Mesenchymal stem cell (in vitro differentiated cells and primary cell): ENCODE measurements at regions not wholly inside any gene's neighbourhood (a gene's known extent, or its start where the extent isn't known, plus 50 kb on each side); places are given as distances from the start of the nearest gene placed in this dataset.

Source experiments
- DNase-seq: peaks from one replicate; pipeline ENCODE4 v3.0.0-alpha.2; 2013
- H2AFZ ChIP-seq: one replicate; pipeline ENCODE4 v1.6.1; 2013; ENCODE audit warnings: low read depth, mild to moderate bottlenecking, control low read depth, inconsistent platforms, low read length, moderate library complexity
- H2AK5ac ChIP-seq: 2 replicates; pipeline ENCODE4 v1.6.1; 2013; ENCODE audit warnings: low read length, moderate library complexity, mild to moderate bottlenecking, inconsistent platforms; ENCODE audit not compliant: severe bottlenecking
- H2BK120ac ChIP-seq: one replicate; pipeline ENCODE4 v1.6.1; 2013; ENCODE audit warnings: low read depth, mild to moderate bottlenecking, inconsistent platforms, low read length, moderate library complexity
- H2BK12ac ChIP-seq, 2 experiments: one replicate each; pipeline ENCODE4 v1.6.1; 2013; ENCODE audit warnings: inconsistent platforms in 2 of 2, low read length in 2 of 2, mild to moderate bottlenecking in 2 of 2, moderate library complexity in 2 of 2, control low read depth in 1 of 2
- H2BK15ac ChIP-seq: one replicate; pipeline ENCODE4 v1.6.1; 2013; ENCODE audit warnings: mild to moderate bottlenecking, low read depth, inconsistent platforms; ENCODE audit not compliant: poor library complexity, severe bottlenecking
- H2BK5ac ChIP-seq: 2 replicates; pipeline ENCODE4 v1.6.1; 2013; ENCODE audit warnings: low read depth, mild to moderate bottlenecking, low read length, control low read depth, inconsistent platforms; ENCODE audit not compliant: poor library complexity, severe bottlenecking
- H3K14ac ChIP-seq, 2 experiments: one replicate each; pipeline ENCODE4 v1.6.1; 2013; ENCODE audit warnings: inconsistent platforms in 2 of 2, low read length in 2 of 2, control low read depth in 1 of 2, mild to moderate bottlenecking in 1 of 2, moderate library complexity in 1 of 2
- H3K18ac ChIP-seq, 2 experiments: one replicate each; pipeline ENCODE4 v1.6.1; 2013; ENCODE audit warnings: inconsistent platforms in 2 of 2, low read length in 2 of 2, control low read depth in 1 of 2, low read depth in 1 of 2, mild to moderate bottlenecking in 1 of 2
- H3K23ac ChIP-seq, 2 experiments: one replicate each; pipeline ENCODE4 v1.6.1; 2013; ENCODE audit warnings: inconsistent platforms in 2 of 2, low read length in 2 of 2, mild to moderate bottlenecking in 2 of 2, moderate library complexity in 2 of 2, control low read depth in 1 of 2
- H3K27ac ChIP-seq: 2 replicates; pipeline ENCODE4 v1.5.1; 2013; ENCODE audit warnings: mild to moderate bottlenecking, moderate library complexity, low read length, control low read depth, inconsistent platforms; ENCODE audit not compliant: poor library complexity, severe bottlenecking
- H3K27me3 ChIP-seq, 2 experiments: 2 replicates each; pipeline versions ENCODE4 v1.6.1 to v1.7.0; 2013; ENCODE audit warnings: low read length in 2 of 2, mild to moderate bottlenecking in 2 of 2, moderate library complexity in 2 of 2, control low read depth in 1 of 2, inconsistent platforms in 1 of 2; ENCODE audit not compliant: control insufficient read depth in 1 of 2, insufficient read depth in 1 of 2
- H3K36me3 ChIP-seq, 2 experiments: 2 replicates each; pipeline versions ENCODE4 v1.6.1 to v1.7.0; 2013; ENCODE audit warnings: low read length in 2 of 2, control low read depth in 1 of 2, inconsistent platforms in 1 of 2, low read depth in 1 of 2, mild to moderate bottlenecking in 1 of 2; ENCODE audit not compliant: insufficient read depth in 2 of 2, control insufficient read depth in 1 of 2
- H3K4ac ChIP-seq, 2 experiments: one replicate each; pipeline ENCODE4 v1.6.1; 2013; ENCODE audit warnings: inconsistent platforms in 2 of 2, low read length in 2 of 2, mild to moderate bottlenecking in 2 of 2, moderate library complexity in 2 of 2, control low read depth in 1 of 2, low read depth in 1 of 2
- H3K4me1 ChIP-seq: 2 replicates; pipeline ENCODE4 v1.6.1; 2013; ENCODE audit warnings: low read depth, low read length, control low read depth; ENCODE audit not compliant: control insufficient read depth, insufficient read depth
- H3K4me2 ChIP-seq: 2 replicates; pipeline ENCODE4 v1.6.1; 2013; ENCODE audit warnings: low read length, mild to moderate bottlenecking, inconsistent platforms; ENCODE audit not compliant: poor library complexity, severe bottlenecking
- H3K4me3 ChIP-seq, 2 experiments: 2 replicates each; pipeline versions ENCODE4 v1.5.1 to v1.7.0; 2013; ENCODE audit warnings: low read length in 2 of 2, mild to moderate bottlenecking in 2 of 2, control low read depth in 1 of 2, low read depth in 1 of 2; ENCODE audit not compliant: insufficient read depth in 1 of 2
- H3K79me1 ChIP-seq: replicated peaks from 2 replicates; pipeline ENCODE4 v1.6.1; 2013; ENCODE audit warnings: mild to moderate bottlenecking, control low read depth, low read length, inconsistent platforms; ENCODE audit not compliant: poor library complexity, severe bottlenecking
- H3K9ac ChIP-seq: 2 replicates; pipeline ENCODE4 v1.7.0; 2013; ENCODE audit warnings: mild to moderate bottlenecking, low read length, moderate library complexity
- H3K9me3 ChIP-seq: 2 replicates; pipeline ENCODE4 v1.7.0; 2013; ENCODE audit warnings: mild to moderate bottlenecking, low read length; ENCODE audit not compliant: control insufficient read depth
- H4K8ac ChIP-seq: one replicate; pipeline ENCODE4 v1.6.1; 2013; ENCODE audit warnings: inconsistent platforms, mild to moderate bottlenecking, low read length, moderate library complexity
- H4K91ac ChIP-seq: one replicate; pipeline ENCODE4 v1.6.1; 2013; ENCODE audit warnings: mild to moderate bottlenecking, low read length, inconsistent platforms
- WGBS: methylation state at CpG from one replicate; pipeline ENCODE4 v1.1.7; 2013; ENCODE audit warnings: mixed read lengths; 5-methylcytosine and 5-hydroxymethylcytosine counted together

DNA sequence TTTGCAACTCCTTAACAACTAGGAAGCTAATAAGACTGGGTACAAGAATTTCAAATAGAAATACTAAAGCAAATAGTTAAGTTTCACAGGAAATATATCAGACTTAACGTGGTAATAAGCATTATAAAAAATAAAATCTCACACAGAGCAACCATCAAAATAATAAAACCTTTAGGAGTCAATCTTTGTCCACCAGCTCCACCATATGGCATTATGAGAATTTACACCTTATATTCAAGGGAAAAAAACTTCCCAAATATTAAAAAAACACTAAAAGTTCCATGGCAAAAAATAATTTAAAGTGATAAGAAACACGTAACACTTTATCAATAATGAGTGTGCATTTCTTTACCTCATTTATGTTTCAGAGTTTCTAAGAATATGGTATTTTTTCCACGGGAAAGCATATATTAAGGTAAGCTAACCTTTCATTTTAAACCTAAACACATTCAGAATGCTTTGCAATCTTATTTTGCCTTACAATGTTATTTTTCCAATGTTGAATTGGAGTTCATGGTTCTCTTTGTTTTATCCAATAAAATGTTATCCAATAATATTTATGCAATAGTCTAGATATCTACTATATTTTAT, 423.2 kb upstream of the SGCG start:
- H3K23ac ChIP-seq, result no peak overlapping the region
- H2AK5ac ChIP-seq, result no peak overlapping the region
- H3K4me1 ChIP-seq, result no peaks in the 10 kb centered on the region

GRCh38 chr13:22758245-22758644, 422.5 kb upstream of the SGCG start:
- WGBS, result 74% methylated on average over 3 of the region's 4 CpGs
- Histone ChIP-seq H2BK5ac (no peak overlapping the region), H3K9me3 (no peaks in the 10 kb centered on the region), H3K14ac (no peak overlapping the region), H4K91ac (no peak overlapping the region), H3K27me3 (no peaks in the 10 kb centered on the region), H3K36me3 (no peaks in the 10 kb centered on the region), H3K9ac (no peak overlapping the region), H2BK15ac (no peak overlapping the region), H3K23ac (no peak overlapping the region), H2AFZ (no peak overlapping the region), H3K4me3 (no peak overlapping the region), H3K4me2 (no peak overlapping the region), H3K27ac (no peak overlapping the region), H4K8ac (no peak overlapping the region), H2BK120ac (no peak overlapping the region), H3K4ac (no peak overlapping the region), H2AK5ac (no peak overlapping the region), H3K4me1 (no peaks in the 10 kb centered on the region), H2BK12ac (no peak overlapping the region), H3K79me1 (no peaks in the 10 kb centered on the region), H3K18ac (no peak overlapping the region)
- no peak for DNase-seq

More for the DNA sequence above, 423.2 kb upstream of the SGCG start:
- peak; percentile 5 for DNase-seq
- Histone ChIP-seq H3K14ac (no peak overlapping the region), H4K8ac (no peak overlapping the region), H2BK12ac (no peak overlapping the region), H3K9ac (no peak overlapping the region), H4K91ac (no peak overlapping the region), H3K27me3 (no peaks in the 10 kb centered on the region), H3K27ac (no peak overlapping the region), H2BK120ac (no peak overlapping the region), H3K36me3 (no peaks in the 10 kb centered on the region), H3K4me2 (no peak overlapping the region), H2BK5ac (no peak overlapping the region), H3K9me3 (no peaks in the 10 kb centered on the region), H3K79me1 (no peaks in the 10 kb centered on the region), H3K4me3 (no peak overlapping the region), H3K18ac (no peak overlapping the region), H3K4ac (no peak overlapping the region), H2AFZ (no peak overlapping the region), H2BK15ac (no peak overlapping the region)
- 40% methylated on average over 1 of the region's 3 CpGs for WGBS

DNA sequence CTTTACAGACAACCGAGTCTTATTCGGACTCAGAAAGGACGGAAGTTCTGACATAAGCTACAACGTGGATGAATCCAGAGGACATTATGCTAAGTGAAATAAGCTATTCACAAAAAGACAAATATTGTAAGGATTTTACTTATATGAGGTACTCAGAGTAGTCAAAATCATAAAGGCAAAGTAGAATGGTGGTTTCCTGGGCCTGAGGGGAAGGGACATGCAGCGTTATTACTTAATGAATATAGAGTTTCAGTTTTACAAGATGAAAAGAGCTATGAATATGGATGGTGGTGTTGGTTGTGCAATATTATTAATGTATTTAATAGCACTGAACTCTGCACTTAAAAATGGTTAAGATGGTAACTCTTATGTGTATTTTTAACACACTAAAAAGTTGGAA, 419.1 kb upstream of the SGCG start:
- H3K18ac ChIP-seq, result no peak overlapping the region
- H2BK12ac ChIP-seq, result no peak overlapping the region
- no peaks in the 10 kb centered on the region for H3K79me1 ChIP-seq
- no peak overlapping the region for H4K8ac ChIP-seq
- no peak overlapping the region for H2BK120ac ChIP-seq
- H4K91ac ChIP-seq, result no peak overlapping the region
- no peak overlapping the region for H3K23ac ChIP-seq
- no peak overlapping the region for H2AK5ac ChIP-seq
- no peak for DNase-seq
- whole genome bisulfite sequencing, result 84% methylated on average over 4 of the region's 5 CpGs
- no peak overlapping the region for H2AFZ ChIP-seq
- no peak overlapping the region for H3K4me3 ChIP-seq
- no peak overlapping the region for H3K27ac ChIP-seq
- no peak overlapping the region for H2BK15ac ChIP-seq
- H3K9me3 ChIP-seq, result no peaks in the 10 kb centered on the region
- H3K27me3 ChIP-seq, result no peaks in the 10 kb centered on the region
- no peak overlapping the region for H3K14ac ChIP-seq
- H3K4ac ChIP-seq, result no peak overlapping the region
- H3K9ac ChIP-seq, result no peak overlapping the region
- no peak overlapping the region for H3K4me2 ChIP-seq
- no peak overlapping the region for H2BK5ac ChIP-seq
- no peaks in the 10 kb centered on the region for H3K4me1 ChIP-seq
- H3K36me3 ChIP-seq, result no peaks in the 10 kb centered on the region

DNA sequence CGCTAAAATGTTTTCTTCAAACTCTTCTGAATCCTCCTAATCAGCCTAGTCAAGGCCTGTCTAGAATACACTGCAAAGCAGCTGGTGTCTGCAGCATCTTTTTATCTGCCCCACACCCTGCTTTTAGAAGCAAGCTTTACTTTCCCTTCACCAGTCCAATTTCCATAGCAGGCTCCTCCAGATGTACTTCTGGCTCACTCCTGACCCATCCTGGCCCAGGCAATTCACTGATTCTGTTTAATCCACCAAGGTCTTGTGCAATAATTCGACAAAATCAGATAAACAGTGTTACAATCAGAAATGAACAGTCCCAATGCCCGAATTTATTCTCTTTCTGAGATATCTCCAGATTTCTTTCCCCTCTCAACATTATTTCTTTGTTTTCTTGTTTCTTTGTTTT, 415.2 kb upstream of the SGCG start:
- no peak overlapping the region for H2BK120ac ChIP-seq
- H3K14ac ChIP-seq, result no peak overlapping the region
- no peak overlapping the region for H4K91ac ChIP-seq
- no peaks in the 10 kb centered on the region for H3K36me3 ChIP-seq
- no peaks in the 10 kb centered on the region for H3K9me3 ChIP-seq
- no peak overlapping the region for H3K27ac ChIP-seq
- no peak overlapping the region for H3K4me3 ChIP-seq
- H3K9ac ChIP-seq, result no peak overlapping the region
- no peak for DNase-seq
- H2AFZ ChIP-seq, result no peak overlapping the region
- H3K18ac ChIP-seq, result no peak overlapping the region
- H3K4ac ChIP-seq, result no peak overlapping the region
- H3K79me1 ChIP-seq, result no peaks in the 10 kb centered on the region
- no peak overlapping the region for H3K23ac ChIP-seq
- H3K27me3 ChIP-seq, result no peaks in the 10 kb centered on the region
- H2BK5ac ChIP-seq, result no peak overlapping the region
- H2BK12ac ChIP-seq, result no peak overlapping the region
- no peak overlapping the region for H2BK15ac ChIP-seq
- no peaks in the 10 kb centered on the region for H3K4me1 ChIP-seq
- no peak overlapping the region for H3K4me2 ChIP-seq
- WGBS, result 44% methylated on average over 2 of the region's 3 CpGs
- no peak overlapping the region for H4K8ac ChIP-seq
- no peak overlapping the region for H2AK5ac ChIP-seq
